Dermis microvascular lymphatic vessel endothelial cell (primary cell): ENCODE measurements at regions not wholly inside any gene's neighbourhood (a gene's known extent, or its start where the extent isn't known, plus 50 kb on each side); places are given as distances from the start of the nearest gene placed in this dataset.
"Not testable (repeated sequence)": the region's sequence is repeated elsewhere in the genome, so short reads cannot be mapped to it uniquely, and the experiment has no call there.

ENCODE experiments used
- DNase-seq, 2 donors: peaks; one replicate each; pipeline versions ENCODE4 v3.0.0 to v3.0.0-alpha.2; 2010; ENCODE audit warnings: low read depth in 2 of 2

GRCh38 chr4:12461576-12461975 lies 1022.6 kb downstream of the RAB28 start:
- not testable (repeated sequence) for DNase-seq

GRCh38 chr4:12459126-12459525 lies 1025.0 kb downstream of the RAB28 start:
- DNase-seq = no peak

GRCh38 chr4:12458621-12459020 lies 1025.5 kb downstream of the RAB28 start:
- DNase-seq = no peak

- no peak for DNase-seq
Observed at GRCh38 chr4:12452291-12452690, 1023.6 kb upstream of the HS3ST1 start.

- no peak for DNase-seq
Observed at GRCh38 chr4:12447451-12447850, 1018.8 kb upstream of the HS3ST1 start.

- no peak for DNase-seq
Observed at GRCh38 chr4:12446657-12447185, 1018.0 kb upstream of the HS3ST1 start.

GRCh38 chr4:12446256-12446655 lies 1017.6 kb upstream of the HS3ST1 start:
- no peak for DNase-seq

- DNase-seq = no peak
Observed at GRCh38 chr4:12445711-12446235, 1017.1 kb upstream of the HS3ST1 start.

GRCh38 chr4:12439633-12440305 lies 1011.1 kb upstream of the HS3ST1 start:
- peak; percentile 43 to 76 for DNase-seq

- not testable (repeated sequence) for DNase-seq
Observed at GRCh38 chr4:12431259-12431658, 1002.6 kb upstream of the HS3ST1 start.

- DNase-seq = no peak
Observed at GRCh38 chr4:12421364-12421763, 992.7 kb upstream of the HS3ST1 start.

- no peak for DNase-seq
Observed at GRCh38 chr4:12416755-12417154, 988.1 kb upstream of the HS3ST1 start.

- DNase-seq = no peak
Observed at GRCh38 chr4:12414181-12414812, 985.6 kb upstream of the HS3ST1 start.

- peak in 1 of 2 donors; percentile 7 for DNase-seq
Observed at GRCh38 chr4:12411072-12411471, 982.4 kb upstream of the HS3ST1 start.

- DNase-seq = peak; percentile 30 to 53
Observed at GRCh38 chr4:12409507-12410190, 981.0 kb upstream of the HS3ST1 start.

- DNase-seq = no peak
Observed at GRCh38 chr4:12408364-12408763, 979.7 kb upstream of the HS3ST1 start.

GRCh38 chr4:12403175-12403574 lies 974.5 kb upstream of the HS3ST1 start:
- no peak for DNase-seq

GRCh38 chr4:12399781-12400180 lies 971.1 kb upstream of the HS3ST1 start:
- DNase-seq = peak in 1 of 2 donors; percentile 15

GRCh38 chr4:12393631-12394262 lies 965.1 kb upstream of the HS3ST1 start:
- no peak for DNase-seq

- no peak for DNase-seq
Observed at GRCh38 chr4:12389604-12390003, 960.9 kb upstream of the HS3ST1 start.

GRCh38 chr4:12382567-12382966 lies 953.9 kb upstream of the HS3ST1 start:
- no peak for DNase-seq

GRCh38 chr4:12379191-12379590 lies 950.5 kb upstream of the HS3ST1 start:
- DNase-seq = no peak
